Activated naive CD4-positive, alpha-beta T cell treated with Interleukin-2 at 50 U/mL for 16 hours (primary cell): ENCODE measurements at regions not wholly inside any gene's neighbourhood (a gene's known extent, or its start where the extent isn't known, plus 50 kb on each side); places are given as distances from the start of the nearest gene placed in this dataset.
"Not testable (repeated sequence)": the region's sequence is repeated elsewhere in the genome, so short reads cannot be mapped to it uniquely, and the experiment has no call there.

Experiments used
- DNase-seq: peaks from one replicate; pipeline ENCODE4 v3.0.0-alpha.2; 2020

DNA sequence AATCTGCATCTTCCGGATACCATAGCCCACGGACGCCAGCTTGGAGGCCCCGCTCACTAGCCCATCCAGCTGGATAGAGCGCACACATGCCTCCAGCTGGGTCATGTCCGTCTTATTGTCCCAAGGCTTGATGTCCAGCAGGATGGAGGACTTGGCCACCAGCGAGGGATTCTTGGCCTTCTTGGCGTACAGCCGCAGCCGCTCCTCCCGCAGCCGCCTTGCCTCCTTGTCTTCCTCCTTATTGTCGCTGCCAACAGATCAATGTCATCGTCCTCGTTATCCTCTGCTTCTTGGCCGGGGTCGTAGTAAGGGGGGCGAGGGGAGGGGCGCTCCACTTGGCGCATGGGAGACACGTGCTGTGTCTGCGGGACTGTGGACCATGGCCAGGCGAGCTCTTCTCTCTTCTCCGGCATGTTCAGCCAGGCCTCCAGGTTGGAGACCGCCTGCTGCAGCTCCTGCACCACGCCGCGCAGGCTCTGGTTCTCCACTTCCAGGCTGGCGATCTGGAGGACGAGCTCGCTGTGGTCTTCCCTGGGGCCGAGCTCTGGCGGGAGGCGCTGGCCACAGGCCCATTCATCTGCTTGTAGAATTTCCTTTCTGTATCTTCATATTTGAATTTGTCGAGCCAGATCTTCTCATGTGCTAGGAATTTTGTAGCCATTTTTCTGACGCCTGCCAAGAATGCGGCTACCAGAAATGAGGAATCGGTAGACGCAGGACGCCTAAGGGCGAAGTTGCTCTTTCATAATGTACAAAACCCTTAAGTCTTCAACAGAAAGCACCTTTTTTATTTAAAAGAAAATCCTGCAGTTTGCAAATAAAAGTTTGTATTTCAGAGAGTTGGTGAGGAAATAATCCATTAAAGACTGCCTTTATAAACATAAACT is 60.1 kb upstream of the PTPRK start:
- no peak for DNase-seq

DNA sequence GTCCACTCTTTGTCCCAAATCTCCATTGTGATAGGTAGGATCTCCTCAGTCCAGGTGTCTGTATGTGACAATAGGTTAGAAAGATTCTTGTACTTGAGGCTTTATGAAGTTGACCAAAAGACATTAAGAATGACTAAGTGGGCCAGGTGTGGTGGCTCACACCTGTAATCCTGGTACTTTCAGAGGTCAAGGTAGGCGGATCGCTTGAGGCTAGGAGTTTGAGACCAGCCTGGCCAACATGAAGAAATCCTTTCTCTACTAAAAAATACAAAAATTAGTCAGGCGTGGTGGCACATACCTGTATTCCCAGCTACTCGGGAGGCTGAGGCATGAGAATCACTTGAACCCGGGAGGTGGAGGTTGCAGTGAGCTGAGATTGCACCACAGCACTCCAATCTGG is 54.9 kb upstream of the PTPRK start:
- DNase-seq, result not testable (repeated sequence)

DNA sequence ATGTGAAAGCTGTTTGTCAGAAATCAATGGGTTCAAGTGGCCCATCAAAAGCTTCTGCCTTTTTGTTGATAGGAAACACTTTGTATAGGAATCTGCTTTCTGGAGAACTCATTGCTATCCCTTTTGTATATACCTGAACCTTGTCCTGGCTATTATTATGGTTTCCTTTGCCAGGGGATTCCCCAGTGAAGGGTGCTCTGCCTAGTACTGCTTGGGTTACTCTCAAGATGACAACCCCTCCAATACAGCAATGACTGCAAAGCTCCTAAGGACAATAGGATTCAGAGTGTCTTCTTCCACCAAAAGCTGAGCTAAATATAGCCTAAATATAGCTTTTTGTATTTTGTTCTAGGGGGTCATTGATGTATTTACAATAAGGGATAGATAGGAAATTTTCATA is 54.0 kb upstream of the PTPRK start:
- no peak for DNase-seq

GRCh38 chr6:128573036-128573435 is 52.6 kb upstream of the PTPRK start:
- DNase-seq, result no peak

DNA sequence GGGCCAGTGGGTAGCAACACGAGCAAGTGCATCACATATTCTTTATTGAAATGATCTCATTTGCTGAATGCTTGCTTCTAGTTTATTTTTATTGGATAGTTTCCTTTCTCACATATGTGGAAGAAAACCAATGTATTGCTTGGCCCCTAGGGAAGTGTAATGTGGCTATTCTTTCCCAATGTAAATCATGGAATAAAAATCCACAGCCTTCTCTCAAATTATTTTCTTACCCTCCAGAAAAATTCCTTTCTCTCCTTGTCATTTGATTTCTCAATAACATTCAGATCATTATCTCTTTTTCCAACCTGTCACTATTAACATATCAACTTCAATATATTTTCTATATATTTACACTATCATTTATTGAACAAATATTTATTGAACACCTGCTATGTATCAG is 51.9 kb upstream of the PTPRK start:
- DNase-seq, result no peak

- no peak for DNase-seq
Measured at GRCh38 chr6:128570680-128571063, 50.3 kb upstream of the PTPRK start.

DNA sequence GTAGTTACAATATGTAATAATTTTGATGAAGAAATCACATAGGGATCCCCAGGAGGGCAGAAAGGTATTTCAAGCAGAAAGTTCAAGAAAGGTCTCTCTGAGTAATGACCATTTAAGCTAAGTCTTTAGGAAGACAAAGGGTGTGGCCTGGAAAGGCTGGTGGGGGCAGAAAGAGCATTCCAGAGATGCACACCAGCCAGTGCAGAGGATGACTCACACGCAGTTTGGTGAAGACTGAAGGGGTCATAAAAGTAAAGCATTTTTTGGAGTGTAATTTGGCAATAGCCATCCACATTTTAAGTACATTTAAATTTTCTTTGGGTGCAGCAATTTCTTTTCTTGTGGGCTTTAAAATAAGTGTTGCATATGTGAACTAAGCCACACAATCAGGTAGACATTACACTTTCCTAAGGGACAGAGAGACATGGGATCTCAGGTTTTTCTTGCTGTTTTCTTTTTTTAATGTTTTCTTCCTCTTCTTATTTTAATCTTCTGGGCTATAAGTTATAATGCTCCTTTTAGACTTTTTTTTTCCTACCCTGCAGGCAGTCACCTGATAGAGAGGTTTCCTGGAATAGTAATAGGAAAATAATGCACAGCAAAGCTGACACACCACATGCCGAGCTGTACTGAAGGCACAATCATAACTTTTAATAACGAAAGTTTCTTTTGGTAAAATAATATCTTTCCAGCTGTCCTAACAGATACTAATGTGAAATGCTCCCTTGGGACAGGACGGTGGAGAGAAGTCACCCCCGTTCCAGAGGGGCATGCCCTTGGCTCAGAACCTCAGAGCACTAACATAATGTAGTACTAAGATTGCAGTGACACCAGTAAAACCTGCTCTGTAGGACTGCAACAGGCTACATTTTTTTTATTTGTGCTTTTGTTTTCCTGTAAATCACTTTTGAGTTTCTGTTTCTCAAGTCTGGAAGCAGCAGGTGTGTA is 49.6 kb upstream of the PTPRK start:
- DNase-seq, result no peak
